Liver (tissue), 8 donors: ENCODE measurements at regions not wholly inside any gene's neighbourhood (a gene's known extent, or its start where the extent isn't known, plus 50 kb on each side); places are given as distances from the start of the nearest gene placed in this dataset.

Experiments used
- DNase-seq: peaks from one replicate; pipeline ENCODE4 v3.0.0-alpha.2; 2017; ENCODE audit warnings: low spot score
- H3K27ac ChIP-seq, 2 donors: one replicate each; pipeline ENCODE4 v1.7.0; 2013; ENCODE audit warnings: inconsistent platforms in 2 of 2, low read length in 2 of 2, control low read depth in 1 of 2, low read depth in 1 of 2, mild to moderate bottlenecking in 1 of 2
- H3K27me3 ChIP-seq, 4 donors: one replicate each; pipeline versions ENCODE4 v1.6.1 to v1.7.0; 2013; ENCODE audit warnings: low read length in 3 of 4, inconsistent platforms in 1 of 4, mild to moderate bottlenecking in 1 of 4, moderate library complexity in 1 of 4; ENCODE audit not compliant: control insufficient read depth in 4 of 4, insufficient read depth in 4 of 4
- H3K36me3 ChIP-seq, 4 donors: one replicate each; pipeline versions ENCODE4 v1.6.1 to v1.7.0; 2013; ENCODE audit warnings: low read length in 3 of 4, mild to moderate bottlenecking in 3 of 4, low read depth in 1 of 4, moderate library complexity in 1 of 4; ENCODE audit not compliant: control insufficient read depth in 4 of 4, insufficient read depth in 3 of 4
- H3K4me1 ChIP-seq, 4 donors: one replicate each; pipeline versions ENCODE4 v1.6.1 to v1.7.0; 2013; ENCODE audit warnings: low read length in 3 of 4, mild to moderate bottlenecking in 3 of 4, moderate library complexity in 1 of 4; ENCODE audit not compliant: control insufficient read depth in 4 of 4, insufficient read depth in 4 of 4
- H3K4me3 ChIP-seq, 3 donors: one replicate each; pipeline versions ENCODE4 v1.6.1 to v1.7.0; 2013; ENCODE audit warnings: low read length in 3 of 3, control low read depth in 1 of 3, low read depth in 1 of 3, mild to moderate bottlenecking in 1 of 3
- H3K9ac ChIP-seq, 2 donors: one replicate each; pipeline ENCODE4 v1.7.0; 2013; ENCODE audit warnings: low read length in 2 of 2, mild to moderate bottlenecking in 2 of 2, moderate library complexity in 2 of 2, control low read depth in 1 of 2, low read depth in 1 of 2
- H3K9me3 ChIP-seq, 4 donors: one replicate each; pipeline versions ENCODE4 v1.6.1 to v1.7.0; 2013; ENCODE audit warnings: low read length in 3 of 4; ENCODE audit not compliant: control insufficient read depth in 4 of 4
- ATF3 ChIP-seq: IDR thresholded peaks from 2 replicates; pipeline ENCODE4 v1.6.1; 2016; ENCODE audit warnings: antibody characterized with exemption
- CTCF ChIP-seq: fragments of 150-350 bp; IDR thresholded peaks from 2 replicates; pipeline ENCODE4 v1.5.1; 2017; ENCODE audit warnings: improper control_type of control experiment, low read depth, low read length; ENCODE audit not compliant: missing input control
- EGR1 ChIP-seq, 2 donors: IDR thresholded peaks; 2 replicates each; pipeline ENCODE4 v1.6.1; 2016 to 2018; ENCODE audit warnings: antibody characterized with exemption in 2 of 2, low read depth in 2 of 2
- FOXA1 ChIP-seq: IDR thresholded peaks from 2 replicates; pipeline ENCODE4 v1.6.1; 2016; ENCODE audit warnings: antibody characterized with exemption
- FOXA2 ChIP-seq: IDR thresholded peaks from 2 replicates; pipeline ENCODE4 v1.6.1; 2016; ENCODE audit warnings: antibody characterized with exemption
- GABPA ChIP-seq, 2 donors: IDR thresholded peaks in 1 of 2; conservative IDR thresholded peaks in 1 of 2; 2 replicates each; pipeline ENCODE4 v1.6.1; 2016; ENCODE audit warnings: antibody characterized with exemption in 2 of 2, mild to moderate bottlenecking in 1 of 2, moderate library complexity in 1 of 2
- HNF4A ChIP-seq, 2 donors: conservative IDR thresholded peaks; 2 replicates each; pipeline ENCODE4 v1.6.1; 2016; ENCODE audit warnings: antibody characterized with exemption in 2 of 2, mild to moderate bottlenecking in 2 of 2
- HNF4G ChIP-seq: IDR thresholded peaks from 2 replicates; pipeline ENCODE4 v1.6.1; 2016; ENCODE audit warnings: antibody characterized with exemption
- JUND ChIP-seq, 2 donors: IDR thresholded peaks; 2 replicates each; pipeline ENCODE4 v1.6.1; 2016; ENCODE audit warnings: antibody characterized with exemption in 2 of 2
- MAX ChIP-seq: IDR thresholded peaks from 2 replicates; pipeline ENCODE4 v1.6.1; 2016; ENCODE audit warnings: antibody characterized with exemption
- NR2F2 ChIP-seq: IDR thresholded peaks from 2 replicates; pipeline ENCODE4 v1.6.1; 2016; ENCODE audit warnings: antibody characterized with exemption
- RAD21 ChIP-seq, 2 donors: IDR thresholded peaks; 2 replicates each; pipeline ENCODE4 v1.6.1; 2016; ENCODE audit warnings: antibody characterized with exemption in 2 of 2, mild to moderate bottlenecking in 2 of 2
- REST ChIP-seq: IDR thresholded peaks from 2 replicates; pipeline ENCODE4 v1.6.1; 2016; ENCODE audit warnings: antibody characterized with exemption, mild to moderate bottlenecking
- RXRA ChIP-seq, 2 donors: IDR thresholded peaks; 2 replicates each; pipeline ENCODE4 v1.6.1; 2017 to 2018; ENCODE audit warnings: antibody characterized with exemption in 2 of 2, mild to moderate bottlenecking in 1 of 2
- SP1 ChIP-seq: IDR thresholded peaks from 2 replicates; pipeline ENCODE4 v1.6.1; 2018; ENCODE audit warnings: antibody characterized with exemption, mild to moderate bottlenecking
- TAF1 ChIP-seq: conservative IDR thresholded peaks from 2 replicates; pipeline ENCODE4 v1.6.1; 2016; ENCODE audit warnings: antibody characterized with exemption, mild to moderate bottlenecking
- YY1 ChIP-seq: IDR thresholded peaks from 2 replicates; pipeline ENCODE4 v1.6.1; 2016; ENCODE audit warnings: antibody characterized with exemption, mild to moderate bottlenecking
- ZBTB33 ChIP-seq: IDR thresholded peaks from 2 replicates; pipeline ENCODE4 v1.6.1; 2016; ENCODE audit warnings: antibody characterized with exemption
- WGBS: extraction: QIAGEN DNeasy Blood & Tissue Kit; methylation state at CpG from one replicate; pipeline ENCODE4 v1.1.7; 2013; 5-methylcytosine and 5-hydroxymethylcytosine counted together
- donor health status: healthy.
- donor health status: healthy.
- donor health status: healthy.
- donor health status: healthy.
- donor health status: healthy.

GRCh38 chr20:51132279-51132678 lies 109.4 kb upstream of the KCNG1 start:
- no peak overlapping the region for H3K9ac ChIP-seq
- peak; percentile 27 for DNase-seq
- no peaks in the 10 kb centered on the region for H3K36me3 ChIP-seq
- 50% methylated on average over 7 of the region's 7 CpGs for WGBS
- TF ChIP-seq HNF4A (conservative IDR thresholded peaks at IDR 0.05) (no peak), GABPA (IDR thresholded peaks at IDR 0.05 in 1 of 2, conservative IDR thresholded peaks at IDR 0.05 in 1 of 2) (no peak), YY1 (no peak), SP1 (no peak), TAF1 (no peak), HNF4G (no peak), REST (no peak), ZBTB33 (no peak), EGR1 (IDR thresholded peaks at IDR 0.05; ENCODE audit: low read depth in 2 of 2) (no peak), FOXA2 (no peak), MAX (no peak), FOXA1 (no peak), JUND (IDR thresholded peaks at IDR 0.05) (no peak), CTCF (no peak), RAD21 (IDR thresholded peaks at IDR 0.05) (no peak), NR2F2 (no peak), ATF3 (no peak), RXRA (IDR thresholded peaks at IDR 0.05) (no peak)
- no peak overlapping the region for H3K27ac ChIP-seq
- H3K27me3 ChIP-seq = no peaks in the 10 kb centered on the region
- no peaks in the 10 kb centered on the region for H3K9me3 ChIP-seq
- no peak overlapping the region for H3K4me3 ChIP-seq
- H3K4me1 ChIP-seq = no peaks in the 10 kb centered on the region

GRCh38 chr20:51131811-51132210 lies 108.9 kb upstream of the KCNG1 start:
- H3K27ac ChIP-seq = no peak overlapping the region
- H3K4me1 ChIP-seq = no peaks in the 10 kb centered on the region
- WGBS = 96% methylated on average over 1 of the region's 1 CpG
- TF ChIP-seq MAX = no peak
- no peak for TF ChIP-seq FOXA2
- TF ChIP-seq RXRA (IDR thresholded peaks at IDR 0.05) = no peak
- TF ChIP-seq HNF4G = no peak
- TF ChIP-seq EGR1 (IDR thresholded peaks at IDR 0.05; ENCODE audit: low read depth in 2 of 2) = no peak
- no peak for TF ChIP-seq TAF1
- no peak for TF ChIP-seq HNF4A (conservative IDR thresholded peaks at IDR 0.05)
- no peak for TF ChIP-seq NR2F2
- no peak for TF ChIP-seq RAD21 (IDR thresholded peaks at IDR 0.05)
- no peak for TF ChIP-seq SP1
- TF ChIP-seq YY1 = no peak
- no peak for TF ChIP-seq CTCF
- TF ChIP-seq REST = no peak
- no peak for TF ChIP-seq JUND (IDR thresholded peaks at IDR 0.05)
- no peak for TF ChIP-seq FOXA1

More at GRCh38 chr20:51131811-51132210, 108.9 kb upstream of the KCNG1 start:
- Histone ChIP-seq H3K9me3 (no peaks in the 10 kb centered on the region), H3K27me3 (no peaks in the 10 kb centered on the region), H3K4me3 (no peak overlapping the region), H3K9ac (no peak overlapping the region), H3K36me3 (no peaks in the 10 kb centered on the region)
- peak; percentile 3 for DNase-seq
